ENCODE measurements at regions not wholly inside any gene's neighbourhood (a gene's known extent, or its start where the extent isn't known, plus 50 kb on each side); places are given as distances from the start of the nearest gene placed in this dataset.
"Not testable (repeated sequence)": the region's sequence is repeated elsewhere in the genome, so short reads cannot be mapped to it uniquely, and the experiment has no call there.

GRCh38 chr1:120981489-120982094 lies 92.0 kb downstream of the PPIAL4A start:
- peak; percentile 18 to 27 for DNase-seq (ENCODE audit: low read depth in 2 of 2)

GRCh38 chr1:120994614-120995013 lies 105.0 kb downstream of the PPIAL4A start:
- not testable (repeated sequence) for DNase-seq (ENCODE audit: low read depth in 2 of 2); H3K4me3 ChIP-seq (replicated peaks in 1 of 2; ENCODE audit: low read depth in 2 of 2, low read length in 2 of 2)

More at GRCh38 chr1:120981489-120982094, 92.0 kb downstream of the PPIAL4A start:
- not testable (repeated sequence) for H3K4me3 ChIP-seq (replicated peaks in 1 of 2; ENCODE audit: low read depth in 2 of 2, low read length in 2 of 2)

GRCh38 chr1:120995025-120995424 lies 105.5 kb downstream of the PPIAL4A start:
- DNase-seq (ENCODE audit: low read depth in 2 of 2) = peak in 1 of 2 donors; percentile 4
- not testable (repeated sequence) for H3K4me3 ChIP-seq (replicated peaks in 1 of 2; ENCODE audit: low read depth in 2 of 2, low read length in 2 of 2)

GRCh38 chr1:121001090-121001726 lies 111.6 kb downstream of the PPIAL4A start:
- not testable (repeated sequence) for DNase-seq (ENCODE audit: low read depth in 2 of 2); H3K4me3 ChIP-seq (replicated peaks in 1 of 2; ENCODE audit: low read depth in 2 of 2, low read length in 2 of 2)

- H3K4me3 ChIP-seq (replicated peaks in 1 of 2; ENCODE audit: low read depth in 2 of 2, low read length in 2 of 2); DNase-seq (ENCODE audit: low read depth in 2 of 2): not testable (repeated sequence)
These were observed 113.7 kb downstream of the PPIAL4A start for GRCh38 chr1:121003230-121003629.

GRCh38 chr1:121006826-121007225 lies 117.3 kb downstream of the PPIAL4A start:
- not testable (repeated sequence) for DNase-seq (ENCODE audit: low read depth in 2 of 2); H3K4me3 ChIP-seq (replicated peaks in 1 of 2; ENCODE audit: low read depth in 2 of 2, low read length in 2 of 2)

- peak in 1 of 2 donors; percentile 4 for DNase-seq (ENCODE audit: low read depth in 2 of 2)
- not testable (repeated sequence) for H3K4me3 ChIP-seq (replicated peaks in 1 of 2; ENCODE audit: low read depth in 2 of 2, low read length in 2 of 2)
These were observed 118.2 kb downstream of the PPIAL4A start for GRCh38 chr1:121007755-121008154.

- DNase-seq (ENCODE audit: low read depth in 2 of 2); H3K4me3 ChIP-seq (replicated peaks in 1 of 2; ENCODE audit: low read depth in 2 of 2, low read length in 2 of 2): not testable (repeated sequence)
These were observed 119.1 kb downstream of the PPIAL4A start for GRCh38 chr1:121008512-121009215.

GRCh38 chr1:121009216-121010057 lies 119.9 kb downstream of the PPIAL4A start:
- H3K4me3 ChIP-seq (replicated peaks in 1 of 2; ENCODE audit: low read depth in 2 of 2, low read length in 2 of 2) = not testable (repeated sequence)
- DNase-seq (ENCODE audit: low read depth in 2 of 2) = peak in 1 of 2 donors; percentile 27

GRCh38 chr1:121010141-121010540 lies 120.6 kb downstream of the PPIAL4A start:
- not testable (repeated sequence) for DNase-seq (ENCODE audit: low read depth in 2 of 2); H3K4me3 ChIP-seq (replicated peaks in 1 of 2; ENCODE audit: low read depth in 2 of 2, low read length in 2 of 2)

- H3K4me3 ChIP-seq (replicated peaks in 1 of 2; ENCODE audit: low read depth in 2 of 2, low read length in 2 of 2); DNase-seq (ENCODE audit: low read depth in 2 of 2): not testable (repeated sequence)
These were observed 123.6 kb downstream of the PPIAL4A start for GRCh38 chr1:121013181-121013580.

- peak; percentile 62 to 90 for DNase-seq (ENCODE audit: low read depth in 2 of 2)
- not testable (repeated sequence) for H3K4me3 ChIP-seq (replicated peaks in 1 of 2; ENCODE audit: low read depth in 2 of 2, low read length in 2 of 2)
These were observed 126.8 kb downstream of the PPIAL4A start for GRCh38 chr1:121016182-121017028.

- not testable (repeated sequence) for DNase-seq (ENCODE audit: low read depth in 2 of 2)
These were observed 130.3 kb downstream of the PPIAL4A start for GRCh38 chr1:121019715-121020349.

GRCh38 chr1:121020350-121021236 lies 131.0 kb downstream of the PPIAL4A start:
- peak; percentile 59 to 77 for DNase-seq (ENCODE audit: low read depth in 2 of 2)
- H3K4me3 ChIP-seq (replicated peaks in 1 of 2; ENCODE audit: low read depth in 2 of 2, low read length in 2 of 2) = peak overlapping the region; percentile 5 to 37

More at GRCh38 chr1:121019715-121020349, 130.3 kb downstream of the PPIAL4A start:
- not testable (repeated sequence) for H3K4me3 ChIP-seq (replicated peaks in 1 of 2; ENCODE audit: low read depth in 2 of 2, low read length in 2 of 2)

GRCh38 chr1:121021716-121022115 lies 132.1 kb downstream of the PPIAL4A start:
- not testable (repeated sequence) for H3K4me3 ChIP-seq (replicated peaks in 1 of 2; ENCODE audit: low read depth in 2 of 2, low read length in 2 of 2); DNase-seq (ENCODE audit: low read depth in 2 of 2)
